ENCODE measurements at regions not wholly inside any gene's neighbourhood (a gene's known extent, or its start where the extent isn't known, plus 50 kb on each side); places are given as distances from the start of the nearest gene placed in this dataset.

DNA sequence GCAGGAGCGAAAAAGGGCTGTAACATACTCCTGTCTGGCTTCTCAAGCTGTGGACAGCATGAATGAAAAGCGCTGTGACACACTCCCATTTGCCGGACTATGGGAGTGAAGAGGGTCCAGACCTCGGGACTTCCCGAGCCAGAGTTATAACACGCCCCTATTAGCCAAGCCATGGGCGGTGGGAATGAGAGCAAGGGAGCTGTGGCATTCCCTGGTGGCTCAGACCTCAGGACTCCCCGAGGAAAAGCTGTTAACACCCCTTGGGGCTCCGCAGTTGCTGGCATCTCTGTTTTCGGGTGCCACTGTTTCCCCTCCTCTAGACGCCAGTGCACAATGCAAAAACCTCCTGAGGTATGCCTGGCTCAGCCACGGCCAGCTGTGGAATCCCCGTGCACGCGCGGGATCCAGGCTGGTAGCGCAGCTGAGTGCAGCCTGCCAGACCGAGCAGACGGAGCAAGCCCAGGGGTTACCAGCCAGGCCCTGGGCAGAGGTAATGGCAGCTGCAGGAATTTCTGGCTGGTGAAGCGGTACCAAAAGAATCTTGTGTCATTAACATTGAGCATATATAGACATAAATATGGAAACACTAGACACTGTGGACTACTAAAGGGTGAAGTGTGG lies 1534.6 kb upstream of the PRR20A start:
- TF ChIP-seq CTCF (conservative IDR thresholded peaks at IDR 0.05; ENCODE audit: low read depth, low read length) (no peak), EZH2 (IDR thresholded peaks at IDR 0.05; ENCODE audit: borderline replicate concordance, low read depth, low read length, poor library complexity, severe bottlenecking) (no peak)
